HG03196 (cell line): ENCODE measurements at regions not wholly inside any gene's neighbourhood (a gene's known extent, or its start where the extent isn't known, plus 50 kb on each side); places are given as distances from the start of the nearest gene placed in this dataset.

Experiments
- ATAC-seq: cut with Tn5 transposase; IDR thresholded peaks from one replicate; pipeline ENCODE4 v1.9.1; 2021; ENCODE audit not compliant: unreplicated experiment

DNA sequence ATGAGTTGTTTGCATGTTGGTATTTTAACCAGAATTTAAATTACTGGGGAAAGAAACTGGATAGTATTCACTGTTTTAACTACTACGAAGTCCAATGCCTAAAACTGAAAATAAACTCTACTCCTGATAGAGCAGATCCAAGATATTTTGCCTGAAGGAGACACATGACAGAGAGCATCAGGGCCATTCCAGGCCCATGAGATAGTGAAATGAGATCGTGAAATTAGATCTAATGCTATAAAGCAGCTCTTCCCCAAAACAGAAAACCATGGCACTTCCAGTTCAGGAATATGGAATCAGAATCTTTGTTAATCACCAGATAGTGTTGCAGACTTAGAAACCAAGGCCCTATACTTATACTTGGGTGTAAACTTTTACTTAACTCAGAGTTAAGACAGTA lies 124.3 kb upstream of the CACNA2D1 start:
- no peak for ATAC-seq

DNA sequence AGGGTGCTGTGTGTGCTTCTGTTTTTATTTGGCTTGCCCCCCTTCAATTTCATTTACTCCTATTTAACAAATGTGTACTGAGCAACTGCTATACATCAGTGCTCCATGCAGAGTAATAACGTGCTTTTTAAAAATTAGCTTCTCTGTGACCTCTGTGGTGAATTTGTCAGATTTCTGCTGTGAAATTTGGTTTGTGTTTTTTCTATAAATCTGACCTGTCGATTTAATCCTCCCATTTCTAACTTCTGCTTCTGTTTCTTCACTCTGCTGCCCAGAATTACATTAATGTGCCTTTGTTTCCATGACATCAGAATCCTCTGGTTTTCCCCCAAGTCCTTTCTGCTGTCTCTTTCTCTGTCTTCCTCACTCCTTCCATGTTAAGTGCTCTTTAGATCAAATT lies 123.8 kb upstream of the CACNA2D1 start:
- ATAC-seq = no peak

DNA sequence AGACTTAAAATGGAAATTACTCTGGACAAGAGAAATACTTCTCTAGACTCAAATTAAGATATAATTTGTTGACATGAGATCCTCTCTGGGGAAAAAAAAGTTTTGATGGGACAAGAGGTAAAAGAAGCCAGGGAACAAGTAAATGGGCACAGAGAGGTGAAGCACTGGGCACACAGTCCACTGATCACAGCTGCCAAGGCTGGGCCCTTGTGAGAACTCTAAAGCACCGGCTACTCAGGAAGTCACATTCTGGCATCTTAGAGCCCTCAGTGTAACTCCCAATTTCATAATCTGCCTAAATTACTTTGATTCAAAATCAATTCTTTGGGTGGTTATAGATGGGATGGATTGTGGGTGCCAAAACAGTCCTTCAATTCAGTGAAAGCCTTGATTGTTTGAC lies 123.2 kb upstream of the CACNA2D1 start:
- no peak for ATAC-seq

DNA sequence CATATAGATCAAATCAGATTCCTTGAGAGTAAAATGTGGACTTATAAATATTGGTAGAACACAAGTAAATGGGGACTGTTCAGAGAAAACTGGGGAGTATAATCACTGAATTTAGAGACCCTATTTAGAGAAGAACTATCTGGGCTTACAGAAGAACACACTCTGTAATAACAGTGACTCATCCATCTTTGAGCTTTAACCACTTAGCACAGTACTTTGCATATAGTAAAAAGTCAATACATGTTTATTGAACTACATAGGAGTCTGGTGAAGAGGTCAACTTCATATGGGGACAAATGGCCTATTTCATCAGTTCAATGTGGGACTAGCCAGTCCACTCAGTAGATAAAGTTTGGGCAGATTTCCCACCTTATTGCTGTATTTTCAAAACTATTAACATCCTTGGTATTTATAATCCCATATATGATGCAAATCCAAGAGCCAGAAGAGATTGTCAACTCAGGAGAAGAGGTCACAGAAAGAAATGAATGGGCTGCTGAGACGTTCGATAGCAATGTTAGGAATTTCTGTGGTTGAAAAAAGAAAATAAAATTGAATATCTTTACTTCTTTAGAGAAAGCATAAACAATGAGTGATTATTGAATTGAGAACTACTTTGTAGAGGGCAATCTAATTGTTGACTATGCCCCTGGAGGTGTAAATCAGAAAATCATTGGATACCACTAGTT lies 119.3 kb upstream of the CACNA2D1 start:
- ATAC-seq = no peak

DNA sequence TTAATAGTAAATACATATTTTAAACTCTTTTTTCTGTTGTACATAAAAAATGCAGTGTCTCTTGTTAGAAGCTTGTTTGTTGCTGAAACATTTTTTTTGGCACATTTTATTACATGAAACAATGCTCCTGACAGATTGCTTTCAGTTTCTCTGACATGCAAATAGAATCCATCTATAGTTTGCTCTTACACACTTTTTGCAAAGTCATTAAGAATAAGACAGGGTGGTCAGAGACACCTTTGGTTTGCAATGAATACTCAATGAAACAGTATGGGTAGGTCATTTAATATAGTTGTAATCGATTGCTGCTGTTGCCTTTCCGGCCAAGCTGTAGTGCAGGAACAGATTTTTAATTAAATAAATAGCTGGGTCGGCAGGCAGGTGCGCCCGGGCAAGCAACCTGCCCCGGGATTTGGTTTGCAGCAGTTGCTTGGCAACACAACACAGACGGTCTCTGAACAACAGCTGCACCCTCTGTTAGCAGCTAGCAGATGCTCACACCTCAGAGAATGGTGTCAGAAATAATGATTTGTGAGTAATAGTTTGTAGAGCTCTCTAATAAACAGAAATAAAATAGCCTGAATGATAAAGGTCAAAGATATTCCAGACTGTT lies 115.7 kb upstream of the CACNA2D1 start:
- no peak for ATAC-seq

DNA sequence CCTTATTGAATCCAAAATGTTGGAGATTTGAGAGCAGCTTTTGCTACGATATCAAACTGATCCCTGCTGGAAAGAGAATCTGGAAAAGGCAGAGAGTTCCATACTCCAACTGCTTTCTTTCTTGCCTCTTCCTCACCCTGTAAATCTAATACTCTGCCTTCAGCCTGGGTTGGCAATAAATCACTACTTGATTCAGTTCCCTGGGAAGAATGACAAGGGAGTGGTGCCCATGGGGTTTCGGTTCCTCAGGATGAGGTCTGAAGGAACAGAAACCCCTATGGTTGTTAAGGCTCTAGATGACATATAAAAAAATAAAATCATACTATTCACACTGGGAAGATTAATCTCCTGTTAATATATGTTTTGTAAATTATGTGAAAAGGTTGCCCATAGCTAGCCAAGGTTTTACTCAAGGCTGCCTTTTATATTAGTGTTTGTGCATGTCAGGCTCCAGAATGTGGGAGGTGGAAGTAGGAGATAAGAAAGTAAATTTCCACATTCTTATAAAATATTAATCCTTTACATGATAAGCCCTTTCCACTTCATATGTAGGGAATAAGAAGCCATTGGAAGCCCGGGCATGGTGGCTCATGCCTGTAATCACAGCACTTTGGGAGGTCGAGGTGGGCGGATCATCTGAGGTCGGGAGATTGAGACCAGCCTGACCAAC lies 106.2 kb upstream of the CACNA2D1 start:
- ATAC-seq = no peak

DNA sequence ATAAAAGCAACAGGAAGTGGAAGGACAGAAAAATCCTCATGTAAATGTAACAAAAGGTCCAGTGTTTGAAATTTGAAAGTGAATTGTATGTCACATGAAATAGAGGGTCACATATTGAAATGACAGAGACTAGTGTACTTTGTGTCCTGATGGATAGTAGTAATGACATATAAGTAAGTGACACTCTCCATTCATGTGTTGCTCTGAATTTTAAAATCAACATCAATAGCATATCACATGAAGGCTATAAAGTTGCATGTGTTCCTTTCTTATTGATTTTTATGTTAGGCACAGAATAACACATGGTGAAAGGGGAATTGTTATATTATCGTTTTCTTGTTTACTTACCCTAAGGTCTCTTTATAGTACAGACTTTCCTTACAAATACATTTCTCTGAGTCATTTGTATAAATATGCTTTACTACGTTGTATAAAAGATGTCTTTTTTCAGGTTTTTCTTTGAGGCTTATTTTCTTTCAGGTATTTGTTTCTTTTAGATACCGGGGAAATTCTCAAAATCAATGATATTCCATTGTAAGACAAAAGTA lies 104.6 kb upstream of the CACNA2D1 start:
- no peak for ATAC-seq

DNA sequence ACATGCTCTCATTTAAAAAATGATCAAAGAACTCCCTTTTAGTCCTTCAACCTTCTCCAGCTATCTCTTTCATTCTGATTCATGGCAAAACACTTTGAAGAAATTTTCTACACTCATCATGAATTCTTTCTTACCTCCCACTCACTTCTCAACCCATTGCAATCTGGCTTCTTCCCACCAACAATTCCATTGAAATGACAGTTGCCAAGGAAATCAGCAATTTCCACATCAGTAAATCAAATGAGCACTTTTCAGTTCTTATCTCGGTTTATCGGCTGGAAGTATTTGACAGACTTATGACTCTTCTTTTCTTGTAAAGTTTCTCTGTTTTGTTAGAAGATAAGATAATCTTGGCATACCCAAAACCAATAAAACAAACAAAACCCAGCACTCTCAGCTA lies 99.1 kb upstream of the CACNA2D1 start:
- no peak for ATAC-seq

DNA sequence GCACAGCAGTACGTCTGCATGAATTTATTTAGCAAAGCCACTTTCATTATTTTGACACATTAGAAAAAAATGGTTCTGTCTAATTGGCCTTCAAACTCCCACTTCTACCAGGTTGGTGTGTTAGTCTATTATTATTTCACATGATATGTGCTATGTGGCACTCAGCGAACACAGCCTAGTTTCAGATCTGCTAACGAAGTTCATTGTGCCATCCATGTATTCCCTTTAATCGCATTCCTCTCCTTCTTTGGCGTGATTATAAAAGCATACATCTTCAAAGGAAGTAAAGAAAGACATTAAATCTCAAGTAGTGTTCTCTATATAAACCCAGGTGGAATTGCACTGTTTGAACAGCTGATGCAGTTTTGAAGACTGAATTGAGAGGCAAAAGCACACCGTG lies 96.4 kb upstream of the CACNA2D1 start:
- ATAC-seq = no peak

DNA sequence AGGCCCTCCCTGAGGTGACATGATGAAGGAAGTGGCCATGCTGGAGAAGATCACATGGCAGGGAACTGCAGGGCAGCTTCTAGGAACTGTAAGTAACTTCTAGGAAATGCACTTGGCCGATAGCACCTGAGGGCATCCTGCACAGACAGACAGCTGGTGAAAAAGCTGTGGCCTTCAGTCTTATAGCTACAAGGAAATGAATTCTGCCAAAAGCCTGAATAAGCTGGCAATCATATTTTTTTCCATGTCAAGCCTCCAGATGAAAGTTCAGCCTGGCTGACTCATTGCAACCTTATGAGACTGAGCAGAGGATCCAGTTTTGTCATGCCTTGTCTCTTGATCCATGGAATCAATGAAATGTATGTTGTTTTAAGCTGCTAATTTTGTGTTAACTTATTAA lies 91.1 kb upstream of the CACNA2D1 start:
- no peak for ATAC-seq

DNA sequence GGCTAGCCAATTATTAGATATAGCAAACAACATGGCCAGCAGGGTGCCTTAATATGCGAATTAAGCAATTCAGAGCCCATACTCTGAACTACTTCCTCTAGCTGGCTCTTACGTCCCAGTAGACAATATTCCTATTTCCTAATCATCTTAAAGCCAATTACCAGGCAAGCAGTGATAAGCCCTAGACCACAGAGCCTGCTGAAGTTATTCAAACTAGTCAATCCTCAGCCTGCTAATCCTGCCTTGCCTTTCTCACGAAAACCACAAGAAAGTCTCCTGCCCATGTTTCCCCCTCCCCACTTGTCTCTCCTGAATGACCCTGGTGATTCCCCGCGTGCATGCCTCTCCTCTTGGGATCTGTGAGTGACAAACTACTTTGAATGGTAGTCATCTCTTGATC lies 86.8 kb upstream of the CACNA2D1 start:
- no peak for ATAC-seq

DNA sequence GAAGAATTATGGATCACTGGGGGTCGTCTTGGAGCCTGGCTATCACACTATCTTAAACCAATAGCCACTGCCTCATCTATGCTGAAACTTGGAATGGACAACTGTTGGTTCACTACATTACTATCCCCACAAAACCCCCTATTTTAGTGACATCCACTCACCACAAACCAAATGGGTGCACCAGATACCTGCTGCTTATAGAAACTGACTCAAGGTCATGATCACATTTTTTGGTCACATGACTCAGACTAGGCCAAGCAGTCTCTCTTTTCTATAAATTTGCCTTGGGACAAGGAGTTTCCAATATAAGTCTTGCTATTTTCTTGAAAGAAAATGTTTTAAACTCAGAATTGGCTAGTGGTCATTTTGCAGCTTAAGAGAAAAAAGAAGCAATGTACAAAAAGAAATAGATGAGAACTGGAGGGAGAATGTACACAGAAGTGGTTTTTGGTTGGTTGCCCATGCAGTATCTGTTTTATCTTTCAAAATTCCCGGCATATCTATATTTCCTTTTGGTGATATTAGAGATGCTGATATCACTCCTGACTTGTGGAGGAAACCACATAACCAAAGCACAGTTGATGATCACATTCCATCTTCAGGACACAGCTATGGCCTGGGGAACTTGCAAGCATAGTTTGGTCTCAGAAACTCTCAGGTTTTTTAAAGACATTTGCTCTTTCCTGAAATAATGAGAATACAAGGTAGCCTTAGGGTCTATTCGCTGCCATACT lies 85.2 kb upstream of the CACNA2D1 start:
- ATAC-seq = no peak

DNA sequence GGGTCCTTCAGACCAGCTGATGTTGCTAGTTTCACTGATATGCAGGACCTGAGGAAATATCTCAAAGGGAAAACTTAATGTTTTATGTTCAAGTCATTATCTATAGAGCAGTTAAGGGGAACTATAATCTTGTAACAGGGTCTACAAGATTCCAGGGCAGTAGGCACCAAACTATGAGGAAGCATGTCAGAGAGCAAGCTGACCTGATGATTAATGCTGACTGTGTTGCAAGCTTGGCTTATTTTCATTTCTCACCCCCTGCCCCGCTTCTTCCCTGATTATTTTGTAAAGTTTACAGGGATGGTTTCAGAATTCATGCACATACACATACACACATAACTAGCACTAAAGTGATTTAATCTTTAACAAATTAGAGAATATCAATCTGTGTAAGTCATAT lies 84.3 kb upstream of the CACNA2D1 start:
- ATAC-seq = no peak

DNA sequence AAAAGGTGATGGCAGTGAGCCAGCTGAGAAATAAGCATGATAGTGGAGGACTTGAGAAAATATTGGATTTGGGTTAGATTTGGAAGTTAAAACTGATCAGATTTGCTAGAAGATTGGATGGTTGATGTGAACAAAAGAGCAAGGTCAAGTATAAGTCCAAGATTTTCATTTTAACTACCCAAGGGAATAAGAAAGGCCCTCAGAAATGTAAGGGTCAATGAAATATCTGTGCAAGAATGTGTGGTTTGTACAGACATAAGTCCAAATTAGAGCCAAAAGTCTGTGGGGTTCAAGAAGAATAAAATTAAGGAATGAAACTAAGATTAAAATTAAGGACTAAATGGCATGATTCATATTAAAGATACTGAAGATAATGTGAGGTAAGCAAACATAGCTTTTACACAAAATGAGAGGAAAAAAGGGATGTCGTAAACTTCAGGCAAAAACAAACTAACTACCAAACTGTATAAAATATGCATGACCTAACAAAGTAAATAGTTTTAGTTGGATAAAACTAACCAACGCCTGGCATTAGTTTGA lies 78.4 kb upstream of the CACNA2D1 start:
- no peak for ATAC-seq

DNA sequence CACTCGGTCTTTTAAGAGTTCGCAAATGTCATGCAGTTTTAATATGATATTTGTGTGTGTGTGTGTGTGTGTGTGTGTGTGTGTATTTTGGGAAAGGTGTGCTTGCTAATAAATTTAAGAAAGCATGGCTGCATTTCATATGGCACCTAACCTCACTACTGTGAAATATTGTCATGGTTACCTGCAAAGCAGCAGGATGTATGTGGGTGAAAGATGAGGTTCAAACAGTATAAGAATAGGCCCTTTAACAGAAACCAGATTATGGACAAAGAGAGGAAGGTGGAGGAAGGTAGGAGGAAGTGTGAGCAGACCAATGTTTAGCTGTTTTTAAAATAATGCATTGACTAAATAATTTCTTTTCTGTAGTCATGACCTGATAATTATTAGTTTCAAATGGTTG lies 73.5 kb upstream of the CACNA2D1 start:
- no peak for ATAC-seq

DNA sequence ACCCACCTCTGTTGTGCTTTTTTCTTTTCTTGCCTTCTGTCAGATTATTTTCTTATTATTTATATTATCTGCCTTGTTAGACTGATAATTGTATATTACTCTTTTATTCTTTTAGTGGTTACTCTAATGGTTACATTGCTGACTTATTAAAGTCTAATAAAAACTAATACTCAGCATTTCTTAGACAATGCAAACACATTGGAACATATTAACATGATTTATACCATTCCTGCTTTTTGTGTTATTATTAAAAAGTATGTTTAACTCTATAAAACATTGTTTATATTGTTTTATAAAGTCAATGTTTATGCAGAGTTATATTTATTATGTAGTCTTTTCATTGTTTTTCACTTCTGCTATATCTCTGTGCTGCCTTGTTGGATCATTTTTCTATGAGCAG lies 68.0 kb upstream of the CACNA2D1 start:
- ATAC-seq = no peak

DNA sequence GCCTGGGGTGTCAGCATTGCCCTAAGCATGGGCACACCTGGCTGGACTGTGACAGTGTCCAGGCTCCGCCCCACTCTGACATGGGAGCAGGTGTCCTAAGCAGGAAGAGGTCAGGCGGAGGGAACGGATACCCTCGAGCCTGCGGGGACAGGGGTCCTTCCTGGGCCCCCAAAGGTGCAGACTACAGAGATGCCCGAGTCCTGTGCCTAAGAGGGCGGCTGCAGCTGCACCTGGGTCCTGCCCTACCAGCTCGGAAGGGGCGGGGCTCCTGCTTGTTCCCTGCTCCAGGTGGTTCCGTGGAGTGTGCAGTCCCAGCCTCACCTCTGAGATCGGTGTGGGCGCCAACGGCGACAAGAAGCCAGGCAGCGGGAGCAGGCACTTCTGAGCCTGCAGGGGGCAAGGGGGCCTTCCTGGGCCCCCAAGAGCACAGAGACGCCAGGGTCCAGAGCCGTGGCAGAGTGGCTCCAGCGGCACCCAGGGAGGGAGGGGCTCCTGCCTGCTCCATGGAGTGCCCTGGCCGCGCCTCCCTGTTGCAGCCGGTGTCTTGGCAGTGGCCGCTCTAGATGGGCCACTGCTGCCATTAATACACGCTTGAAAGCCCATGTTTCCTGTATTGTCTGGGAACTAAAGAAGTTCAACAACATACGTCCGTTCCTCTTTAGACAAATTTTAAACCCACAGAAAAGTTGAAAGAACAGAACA lies 64.5 kb upstream of the CACNA2D1 start:
- no peak for ATAC-seq

DNA sequence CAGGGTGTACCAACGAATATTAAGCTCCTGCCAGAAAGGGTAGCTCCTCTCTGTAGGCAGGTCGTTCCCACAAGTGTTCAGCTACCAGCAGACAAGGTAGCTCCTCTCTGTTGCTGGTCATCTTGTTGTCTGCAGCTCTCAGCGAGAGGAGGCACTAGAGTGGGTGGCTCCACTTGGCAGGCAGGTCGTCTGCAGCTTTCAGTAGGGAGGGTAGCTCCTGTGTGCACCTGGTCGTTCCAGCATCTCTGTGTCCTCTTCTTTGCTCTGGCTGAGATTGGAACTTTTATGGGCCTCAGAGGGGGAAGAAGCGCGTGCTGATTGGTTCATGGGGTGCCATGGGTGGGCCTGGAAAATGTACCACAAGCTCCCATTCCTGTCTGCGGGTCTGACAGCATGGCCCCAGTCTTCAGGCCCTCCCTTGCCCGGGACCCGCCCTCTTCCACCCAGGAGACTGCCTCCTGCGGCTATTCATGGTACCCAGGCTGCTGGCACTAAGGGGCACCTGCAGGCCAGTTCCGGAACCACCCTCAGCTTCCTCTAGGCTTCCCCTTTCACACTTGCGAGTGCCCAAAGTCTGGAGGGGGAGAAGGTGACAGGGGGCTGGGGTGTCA lies 63.9 kb upstream of the CACNA2D1 start:
- no peak for ATAC-seq

DNA sequence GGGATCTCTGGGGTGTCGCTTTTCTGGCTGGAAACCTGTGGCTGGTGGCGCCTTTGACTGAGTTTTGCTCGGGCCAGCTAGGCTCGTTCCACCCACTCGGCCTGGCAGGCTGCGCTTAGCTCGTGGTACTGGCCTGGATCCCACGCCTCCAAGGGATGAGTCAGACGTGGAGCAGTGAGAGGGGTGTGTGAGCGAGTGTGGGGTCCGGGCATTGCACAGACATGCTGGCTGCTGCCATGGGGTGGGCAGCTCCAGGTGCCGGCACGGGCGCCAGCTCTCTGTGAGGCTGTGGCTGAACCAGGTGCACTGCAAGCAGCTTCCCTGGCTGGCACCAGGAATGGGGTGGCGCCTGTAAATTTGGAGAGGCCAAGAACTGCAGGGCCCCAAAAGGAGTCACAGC lies 63.1 kb upstream of the CACNA2D1 start:
- ATAC-seq = no peak

DNA sequence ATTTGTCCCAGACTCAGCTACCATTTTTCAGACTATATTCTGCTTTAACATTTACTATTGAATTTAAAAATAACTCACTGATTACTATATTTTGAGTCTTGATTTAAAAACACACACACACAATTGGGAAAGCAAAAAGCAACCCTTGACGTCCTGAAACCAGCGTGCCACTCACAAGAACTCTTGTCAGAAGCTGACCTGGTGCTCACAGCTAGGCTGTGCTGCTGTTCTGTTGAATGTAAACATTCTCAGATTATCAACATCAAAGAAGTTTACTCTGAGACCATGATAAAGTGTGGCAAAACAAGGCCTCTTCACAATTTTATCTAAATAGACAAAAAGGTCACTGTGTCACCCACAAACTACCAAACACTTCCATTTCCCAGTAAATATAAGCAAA lies 62.6 kb upstream of the CACNA2D1 start:
- no peak for ATAC-seq
